Memory B cell (primary cell): ENCODE measurements at regions not wholly inside any gene's neighbourhood (a gene's known extent, or its start where the extent isn't known, plus 50 kb on each side); places are given as distances from the start of the nearest gene placed in this dataset.
"Not testable (repeated sequence)": the region's sequence is repeated elsewhere in the genome, so short reads cannot be mapped to it uniquely, and the experiment has no call there.

ENCODE experiments used
- ATAC-seq: fragments of 150-1000 bp; cut with Tn5 transposase; 2 replicates; pipeline ENCODE4 v1.10.0; 2021; ENCODE audit warnings: low read depth, mild to moderate bottlenecking, moderate library complexity
- DNase-seq, 2 donors: peaks; one replicate each; pipeline ENCODE4 v3.0.0; 2022; ENCODE audit warnings: low spot score in 2 of 2
- H3K27ac Mint-ChIP-seq: one replicate; pipeline ENCODE4 v1.8.0; 2022; ENCODE audit warnings: mild to moderate bottlenecking, moderate library complexity, mixed read lengths
- H3K27me3 Mint-ChIP-seq: one replicate; pipeline ENCODE4 v1.8.0; 2022; ENCODE audit warnings: mixed read lengths
- H3K36me3 Mint-ChIP-seq: one replicate; pipeline ENCODE4 v1.8.0; 2022; ENCODE audit warnings: mild to moderate bottlenecking, mixed read lengths
- H3K4me1 Mint-ChIP-seq: one replicate; pipeline ENCODE4 v1.8.0; 2022; ENCODE audit warnings: mixed read lengths
- H3K4me3 Mint-ChIP-seq: one replicate; pipeline ENCODE4 v1.8.0; 2022; ENCODE audit warnings: mild to moderate bottlenecking, moderate library complexity, mixed read lengths
- H3K9me3 Mint-ChIP-seq: one replicate; pipeline ENCODE4 v1.8.0; 2022; ENCODE audit warnings: mixed read lengths

DNA sequence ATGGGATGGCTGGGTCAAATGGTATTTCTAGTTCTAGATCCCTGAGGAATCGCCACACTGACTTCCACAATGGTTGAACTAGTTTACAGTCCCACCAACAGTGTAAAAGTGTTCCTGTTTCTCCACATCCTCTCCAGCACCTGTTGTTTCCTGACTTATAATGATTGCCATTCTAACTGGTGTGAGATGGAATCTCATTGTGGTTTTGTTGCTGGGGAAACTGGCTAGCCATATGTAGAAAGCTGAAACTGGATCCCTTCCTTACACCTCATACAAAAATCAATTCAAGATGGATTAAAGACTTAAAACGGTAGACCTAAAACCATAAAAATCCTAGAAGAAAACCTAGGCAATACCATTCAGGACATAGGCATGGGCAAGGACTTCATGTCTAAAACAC lies 131.5 kb upstream of the FAR2 start:
- not testable (repeated sequence) for ATAC-seq, H3K27ac Mint-ChIP-seq, H3K27me3 Mint-ChIP-seq, H3K4me1 Mint-ChIP-seq, H3K36me3 Mint-ChIP-seq, DNase-seq, H3K9me3 Mint-ChIP-seq, H3K4me3 Mint-ChIP-seq

DNA sequence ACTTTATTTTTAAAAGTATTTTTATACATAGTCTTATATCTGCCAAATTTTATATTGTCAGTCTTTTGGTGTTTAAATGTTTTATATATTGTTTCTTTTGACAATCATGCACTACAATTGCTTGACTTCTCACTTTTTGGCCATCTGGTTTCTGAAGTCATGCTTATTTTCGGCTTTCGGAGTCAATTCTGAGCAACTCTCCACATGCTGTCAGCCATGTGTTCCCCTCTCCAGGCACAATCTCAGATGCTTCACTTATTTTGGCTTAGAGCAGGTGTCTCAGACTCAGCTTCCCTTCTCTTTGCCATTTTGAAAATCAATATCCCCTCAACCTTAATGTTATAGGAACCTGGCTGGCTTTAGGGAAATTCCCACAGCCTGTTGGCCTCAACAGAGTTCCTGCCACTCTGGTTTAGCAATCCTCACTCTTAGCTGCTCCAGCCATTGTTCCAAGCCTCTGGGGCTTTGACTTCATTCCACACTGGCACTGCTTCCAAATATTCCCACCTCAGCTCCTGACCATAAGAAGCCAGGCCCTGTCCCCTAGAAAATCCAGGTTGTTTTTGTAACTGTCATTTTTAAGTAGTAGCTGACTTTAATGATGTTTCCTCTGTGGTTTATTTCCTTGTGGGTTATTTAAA lies 125.5 kb upstream of the FAR2 start:
- DNase-seq (no peak), ATAC-seq (no peak)
- H3K9me3 Mint-ChIP-seq = peaks cover 2% of the 10 kb centered on the region
- H3K4me1 Mint-ChIP-seq = no peaks in the 10 kb centered on the region
- H3K27me3 Mint-ChIP-seq = peaks cover 3% of the 10 kb centered on the region
- H3K27ac Mint-ChIP-seq = no peak overlapping the region
- no peaks in the 10 kb centered on the region for H3K36me3 Mint-ChIP-seq
- H3K4me3 Mint-ChIP-seq = no peak overlapping the region

DNA sequence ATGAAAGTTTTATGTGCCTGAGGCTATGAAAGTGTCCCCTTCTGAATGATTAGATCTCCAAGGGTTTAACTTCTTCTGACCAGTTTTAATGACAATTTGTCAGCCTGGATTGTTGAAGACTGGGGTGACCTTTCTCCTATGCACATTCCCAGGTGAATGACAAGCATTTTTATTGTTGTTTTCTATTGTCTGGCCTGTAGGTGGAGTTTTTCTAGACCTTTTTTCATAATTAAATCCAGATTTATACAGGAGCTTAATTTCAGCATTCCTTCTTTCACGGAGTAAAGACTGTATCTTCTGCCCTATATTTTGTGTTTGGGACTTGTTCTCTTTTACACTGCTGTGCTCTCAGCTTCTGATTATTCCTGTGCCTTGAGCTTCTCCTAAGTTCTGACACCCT lies 125.0 kb upstream of the FAR2 start:
- ATAC-seq (no peak), DNase-seq (no peak)
- Mint-ChIP-seq H3K27ac (no peak overlapping the region), H3K4me3 (no peak overlapping the region), H3K4me1 (no peaks in the 10 kb centered on the region), H3K27me3 (peaks cover 5% of the 10 kb centered on the region), H3K36me3 (no peaks in the 10 kb centered on the region), H3K9me3 (peaks cover 5% of the 10 kb centered on the region)

DNA sequence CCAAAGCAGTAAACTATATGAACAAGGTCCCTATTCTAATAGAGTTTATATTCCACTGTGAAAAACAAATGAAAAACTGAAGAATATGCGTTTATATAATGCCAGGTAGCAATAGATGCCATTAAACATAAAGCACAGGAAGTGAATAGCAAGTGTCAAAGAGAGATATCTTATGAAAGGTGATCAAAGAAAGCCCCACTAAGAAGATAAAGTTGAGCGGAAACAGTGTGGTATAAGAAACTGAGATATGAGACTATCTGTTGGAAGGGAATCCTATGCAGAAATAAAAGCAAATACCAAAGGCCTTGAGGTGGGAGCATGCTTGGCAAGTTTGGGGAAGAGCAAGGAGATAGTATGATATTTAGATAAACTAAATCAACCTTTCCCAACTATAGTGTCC lies 123.1 kb upstream of the FAR2 start:
- H3K4me3 Mint-ChIP-seq = no peak overlapping the region
- no peaks in the 10 kb centered on the region for H3K4me1 Mint-ChIP-seq
- no peak for ATAC-seq

DNA sequence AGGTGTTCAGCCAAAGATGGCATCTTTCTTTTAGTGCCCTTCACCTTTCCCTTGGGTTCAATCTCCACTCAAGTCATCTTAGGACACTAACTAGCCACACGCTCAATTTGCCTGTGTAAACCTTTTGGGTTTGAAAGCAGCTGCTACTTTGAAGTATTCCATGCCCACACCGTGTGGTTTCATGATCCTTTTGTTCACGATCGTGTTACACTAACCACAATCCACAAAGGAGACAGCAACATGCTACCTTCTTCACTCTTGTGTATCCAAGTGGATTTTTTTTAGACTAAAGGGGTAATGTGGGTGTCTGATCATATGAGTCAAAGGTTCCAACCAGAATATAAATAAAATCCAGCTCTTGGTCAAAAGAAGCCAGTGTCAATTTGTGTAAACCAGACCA lies 122.7 kb upstream of the FAR2 start:
- no peak overlapping the region for H3K27ac Mint-ChIP-seq
- H3K4me1 Mint-ChIP-seq = no peaks in the 10 kb centered on the region
- ATAC-seq = no peak
- DNase-seq = no peak
- H3K9me3 Mint-ChIP-seq = peaks cover 4% of the 10 kb centered on the region
- H3K36me3 Mint-ChIP-seq = no peaks in the 10 kb centered on the region
- H3K27me3 Mint-ChIP-seq = peaks cover 4% of the 10 kb centered on the region
- H3K4me3 Mint-ChIP-seq = no peak overlapping the region

More for the DNA sequence above, 123.1 kb upstream of the FAR2 start:
- DNase-seq = no peak
- no peaks in the 10 kb centered on the region for H3K36me3 Mint-ChIP-seq
- H3K27ac Mint-ChIP-seq = no peak overlapping the region
- H3K9me3 Mint-ChIP-seq = peaks cover 4% of the 10 kb centered on the region
- peaks cover 5% of the 10 kb centered on the region for H3K27me3 Mint-ChIP-seq

DNA sequence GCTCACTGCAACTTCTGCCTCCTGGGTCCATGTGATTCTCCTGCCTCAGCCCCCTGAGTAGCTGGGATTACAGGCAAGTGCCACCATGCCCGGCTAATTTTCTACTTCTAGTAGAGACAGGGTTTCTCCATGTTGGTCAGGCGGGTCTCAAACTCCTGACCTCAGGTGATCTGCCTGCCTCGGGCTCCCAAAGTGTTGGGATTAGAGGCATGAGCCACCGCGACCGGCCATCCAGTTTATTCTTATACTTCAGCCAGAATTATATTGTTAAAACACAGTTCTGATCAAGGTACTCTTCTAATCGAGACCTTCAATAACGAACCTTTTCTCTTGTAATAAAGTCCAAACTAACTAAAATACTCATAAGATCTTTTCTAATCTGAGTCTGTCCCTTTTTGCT lies 119.6 kb upstream of the FAR2 start:
- not testable (repeated sequence) for ATAC-seq, H3K4me1 Mint-ChIP-seq, H3K9me3 Mint-ChIP-seq, H3K27ac Mint-ChIP-seq, H3K27me3 Mint-ChIP-seq, H3K36me3 Mint-ChIP-seq, H3K4me3 Mint-ChIP-seq, DNase-seq

DNA sequence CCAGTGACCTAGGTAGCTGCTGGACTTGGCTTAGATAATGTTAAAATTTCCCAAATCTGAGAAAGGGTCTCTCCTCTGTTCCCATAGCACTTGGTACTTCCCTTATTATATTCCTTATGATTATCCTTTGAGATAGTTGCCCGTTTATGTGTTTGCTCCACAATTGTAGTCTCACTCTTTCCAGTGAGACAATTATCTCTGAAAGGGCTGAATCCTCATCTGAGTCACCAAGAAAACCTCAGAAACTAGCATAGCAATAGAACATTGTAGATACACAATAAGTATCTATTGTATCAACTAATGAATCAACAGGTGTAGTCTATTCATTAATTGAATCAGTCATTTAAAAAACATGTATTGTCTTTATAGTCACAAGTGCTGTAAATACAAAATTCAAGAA lies 119.1 kb upstream of the FAR2 start:
- DNase-seq (no peak), ATAC-seq (no peak)
- Mint-ChIP-seq H3K36me3 (no peaks in the 10 kb centered on the region), H3K9me3 (peaks cover 6% of the 10 kb centered on the region), H3K4me3 (no peak overlapping the region), H3K4me1 (no peaks in the 10 kb centered on the region), H3K27ac (no peak overlapping the region), H3K27me3 (peaks cover 3% of the 10 kb centered on the region)

DNA sequence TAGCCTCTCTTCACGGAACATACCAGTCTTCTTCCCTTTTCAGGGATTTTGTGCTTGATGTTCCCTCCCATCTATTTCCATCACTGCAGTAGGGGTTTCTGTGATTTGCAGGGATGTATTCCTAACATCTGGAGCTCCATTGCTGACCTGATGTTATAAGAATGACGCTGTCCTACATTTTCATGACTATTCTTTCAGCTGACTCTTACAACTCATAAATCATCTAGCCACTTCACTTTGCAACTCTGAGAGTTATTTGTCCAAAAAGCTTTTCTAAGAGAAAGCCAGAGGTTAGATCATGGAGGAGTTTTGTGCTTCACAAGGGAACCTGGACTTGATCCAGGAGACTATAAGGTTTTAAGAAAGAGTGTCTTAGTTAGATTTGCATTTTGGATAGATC lies 116.6 kb upstream of the FAR2 start:
- Mint-ChIP-seq H3K4me1 (no peaks in the 10 kb centered on the region), H3K27me3 (peaks cover 3% of the 10 kb centered on the region), H3K4me3 (no peak overlapping the region), H3K36me3 (no peaks in the 10 kb centered on the region), H3K9me3 (peaks cover 6% of the 10 kb centered on the region), H3K27ac (no peak overlapping the region)
- ATAC-seq = no peak
- DNase-seq = no peak

DNA sequence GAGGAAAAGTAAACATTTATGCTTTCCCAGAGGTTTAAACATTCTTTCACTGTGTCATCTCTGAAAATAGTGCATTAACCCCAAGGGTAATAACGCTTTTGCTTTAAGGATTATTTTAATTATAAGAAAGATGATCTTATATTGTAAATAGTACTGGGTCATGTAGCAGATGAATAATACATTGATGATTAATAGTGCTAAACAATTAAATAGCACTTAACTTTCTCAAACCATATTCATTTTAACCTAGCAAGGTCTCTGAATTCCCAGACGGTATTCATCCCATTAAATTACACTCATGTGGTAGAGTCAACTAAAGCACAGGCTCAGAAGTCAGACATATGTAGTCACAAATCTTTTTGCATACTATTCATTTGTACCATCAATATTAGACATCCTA lies 115.6 kb upstream of the FAR2 start:
- H3K4me1 Mint-ChIP-seq = no peaks in the 10 kb centered on the region
- peaks cover 3% of the 10 kb centered on the region for H3K27me3 Mint-ChIP-seq
- H3K4me3 Mint-ChIP-seq = no peak overlapping the region
- H3K36me3 Mint-ChIP-seq = no peaks in the 10 kb centered on the region
- ATAC-seq = no peak
- H3K27ac Mint-ChIP-seq = no peak overlapping the region
- no peak for DNase-seq
- peaks cover 6% of the 10 kb centered on the region for H3K9me3 Mint-ChIP-seq

DNA sequence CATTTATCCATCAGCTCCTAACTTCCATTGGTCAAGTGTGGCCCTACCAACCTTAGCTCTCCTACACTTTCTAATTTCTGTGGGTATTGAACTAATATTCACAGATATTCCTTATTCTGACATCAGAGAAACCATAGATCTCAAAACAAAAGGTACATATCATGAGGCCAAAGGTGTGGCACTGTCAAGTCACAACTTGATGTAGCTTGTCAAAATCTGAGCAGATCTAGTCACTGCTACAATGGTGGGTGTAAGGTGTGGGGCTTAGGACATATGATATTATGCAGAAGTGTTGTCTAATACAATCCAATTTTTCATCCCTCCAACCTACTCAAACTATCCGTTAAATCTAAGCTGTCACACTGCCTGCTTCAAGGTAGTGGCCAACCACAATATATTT lies 114.0 kb upstream of the FAR2 start:
- Mint-ChIP-seq H3K36me3 (no peaks in the 10 kb centered on the region), H3K4me1 (no peaks in the 10 kb centered on the region), H3K9me3 (peaks cover 1% of the 10 kb centered on the region), H3K4me3 (no peak overlapping the region), H3K27me3 (peaks cover 3% of the 10 kb centered on the region), H3K27ac (no peak overlapping the region)
- DNase-seq (no peak), ATAC-seq (no peak)

DNA sequence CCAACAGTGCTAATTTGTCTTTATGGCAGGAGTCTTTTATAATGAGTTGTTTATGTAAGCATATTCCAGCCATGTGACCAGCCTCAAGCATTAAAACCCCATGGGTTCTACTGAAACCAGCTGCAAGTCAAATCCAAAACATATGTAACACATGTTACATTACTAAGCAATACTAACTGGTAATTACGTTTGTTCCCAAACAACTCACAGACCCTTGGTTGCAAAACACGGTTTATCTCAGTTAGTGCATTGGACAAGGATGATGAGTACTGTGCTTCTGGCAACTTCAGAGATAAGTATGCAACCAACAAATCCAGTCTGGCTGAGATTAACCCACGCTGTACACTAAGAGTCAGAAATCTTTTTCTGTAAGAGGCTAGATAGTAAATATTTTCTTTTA lies 110.1 kb upstream of the FAR2 start:
- Mint-ChIP-seq H3K4me3 (no peak overlapping the region), H3K27me3 (peaks cover 4% of the 10 kb centered on the region), H3K27ac (no peak overlapping the region), H3K9me3 (no peaks in the 10 kb centered on the region), H3K36me3 (no peaks in the 10 kb centered on the region), H3K4me1 (no peaks in the 10 kb centered on the region)
- ATAC-seq = no peak
- DNase-seq = no peak

DNA sequence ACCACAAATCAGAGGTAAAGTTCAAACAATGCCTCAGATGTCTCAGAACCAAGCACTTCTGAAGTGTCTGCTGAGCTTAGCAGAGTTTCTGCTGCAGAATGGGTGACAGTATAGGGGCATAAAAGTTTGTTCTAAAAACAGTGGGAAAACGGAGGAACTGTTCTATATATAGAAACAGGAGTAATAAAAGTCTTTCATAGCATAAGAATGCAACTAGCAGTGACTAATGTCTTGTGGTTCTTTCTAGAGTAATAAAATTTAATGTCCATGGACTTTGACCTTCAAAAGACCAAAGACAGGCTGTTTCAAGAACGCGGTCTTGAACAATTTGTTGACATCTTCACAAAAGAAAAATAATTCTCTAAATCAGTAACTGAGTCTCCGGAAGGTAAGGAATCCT lies 107.5 kb upstream of the FAR2 start:
- no peak for DNase-seq

DNA sequence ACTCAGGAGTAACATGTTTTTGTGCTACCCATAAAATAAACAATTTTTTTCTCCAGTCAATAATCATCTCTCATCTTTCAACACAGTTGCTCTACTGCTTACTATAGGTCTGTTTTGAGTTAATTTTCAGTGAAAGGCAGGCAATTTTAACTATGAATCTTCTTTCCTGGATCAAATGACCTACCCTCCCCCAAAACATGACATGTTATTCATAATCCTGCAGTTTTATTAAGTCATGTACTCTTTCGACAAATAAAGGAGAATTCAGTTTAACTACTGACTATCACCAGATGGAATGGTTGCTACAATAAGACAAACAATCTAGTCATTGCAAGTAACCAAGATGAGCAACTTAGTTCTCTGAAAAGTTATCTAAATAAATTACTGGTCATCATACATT lies 106.0 kb upstream of the FAR2 start:
- Mint-ChIP-seq H3K9me3 (no peaks in the 10 kb centered on the region), H3K36me3 (no peaks in the 10 kb centered on the region), H3K27me3 (peaks cover 4% of the 10 kb centered on the region), H3K27ac (no peak overlapping the region), H3K4me3 (no peak overlapping the region), H3K4me1 (no peaks in the 10 kb centered on the region)
- ATAC-seq = no peak
- no peak for DNase-seq

More for the DNA sequence above, 107.5 kb upstream of the FAR2 start:
- Mint-ChIP-seq H3K4me3 (no peak overlapping the region), H3K9me3 (no peaks in the 10 kb centered on the region), H3K27me3 (peaks cover 4% of the 10 kb centered on the region), H3K27ac (no peak overlapping the region), H3K4me1 (no peaks in the 10 kb centered on the region), H3K36me3 (no peaks in the 10 kb centered on the region)
- no peak for ATAC-seq

DNA sequence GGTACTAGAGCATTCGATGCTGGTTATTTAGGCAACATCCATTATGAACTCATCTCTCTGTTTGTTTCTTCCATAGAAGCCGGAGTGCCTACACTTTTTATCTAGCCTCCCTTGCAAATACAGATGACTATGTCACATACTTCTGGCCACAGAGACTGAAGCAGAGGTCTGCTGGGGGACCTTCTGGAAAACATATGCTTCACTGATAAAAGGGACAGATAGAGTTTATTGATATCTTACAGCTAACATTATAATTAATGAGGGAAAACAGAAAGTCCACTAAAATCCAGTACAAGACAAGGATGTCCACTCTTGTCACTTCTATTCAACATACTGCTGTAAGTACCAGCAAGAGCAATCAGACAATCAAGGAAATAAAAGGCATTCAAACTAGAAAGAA lies 104.3 kb upstream of the FAR2 start:
- ATAC-seq (no peak), DNase-seq (no peak)
- Mint-ChIP-seq H3K27ac (no peak overlapping the region), H3K4me1 (no peaks in the 10 kb centered on the region), H3K9me3 (no peaks in the 10 kb centered on the region), H3K27me3 (peaks cover 1% of the 10 kb centered on the region), H3K36me3 (no peaks in the 10 kb centered on the region), H3K4me3 (no peak overlapping the region)

DNA sequence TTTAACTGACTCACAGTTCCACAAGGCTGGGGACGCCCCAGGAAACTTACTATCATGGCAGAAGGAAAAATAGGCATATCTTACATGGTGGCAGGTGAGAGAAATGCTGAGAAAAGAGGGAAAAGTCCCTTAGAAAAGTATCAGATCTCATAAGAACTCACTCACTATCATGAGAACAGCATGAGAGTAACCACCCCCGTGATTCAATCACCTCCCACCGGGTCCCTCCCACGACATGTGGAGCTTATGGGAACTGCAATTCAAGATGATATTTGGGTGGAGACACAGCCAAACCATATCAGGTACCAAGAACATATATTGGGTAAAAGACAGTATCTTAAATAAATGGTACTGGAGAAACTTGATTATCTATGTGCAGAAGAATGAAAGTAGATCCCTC lies 100.3 kb upstream of the FAR2 start:
- Mint-ChIP-seq H3K4me3 (no peak overlapping the region), H3K36me3 (no peaks in the 10 kb centered on the region), H3K4me1 (no peaks in the 10 kb centered on the region), H3K27me3 (peaks cover under 1% of the 10 kb centered on the region), H3K9me3 (peaks cover 2% of the 10 kb centered on the region), H3K27ac (no peak overlapping the region)
- ATAC-seq = no peak
- DNase-seq = no peak
